ENCODE measurements at regions not wholly inside any gene's neighbourhood (a gene's known extent, or its start where the extent isn't known, plus 50 kb on each side); places are given as distances from the start of the nearest gene placed in this dataset.

DNA sequence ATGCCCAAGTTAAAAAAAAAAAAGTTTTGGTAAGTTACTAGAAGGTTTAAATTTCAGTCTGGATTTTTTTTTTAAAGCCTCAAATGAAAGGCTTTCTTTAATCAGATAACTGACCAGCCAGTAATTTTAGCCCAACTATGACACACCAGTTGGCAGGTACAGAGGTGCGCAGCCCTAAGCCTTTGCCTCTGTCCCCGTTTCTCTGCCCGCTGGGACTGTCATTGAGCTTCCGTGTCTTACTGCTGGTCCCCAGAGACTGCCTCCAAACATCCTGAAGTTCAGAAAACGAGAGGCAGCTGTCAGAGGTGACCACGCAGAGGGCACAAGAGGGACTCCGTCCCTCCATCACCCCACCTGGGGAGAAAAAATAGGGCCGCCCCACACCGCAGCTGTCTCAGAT lies 118.2 kb downstream of the RPS12 start:
- 44% methylated on average over 9 of the region's 9 CpGs for WGBS
- H3K36me3 ChIP-seq: no peaks in the 10 kb centered on the region

DNA sequence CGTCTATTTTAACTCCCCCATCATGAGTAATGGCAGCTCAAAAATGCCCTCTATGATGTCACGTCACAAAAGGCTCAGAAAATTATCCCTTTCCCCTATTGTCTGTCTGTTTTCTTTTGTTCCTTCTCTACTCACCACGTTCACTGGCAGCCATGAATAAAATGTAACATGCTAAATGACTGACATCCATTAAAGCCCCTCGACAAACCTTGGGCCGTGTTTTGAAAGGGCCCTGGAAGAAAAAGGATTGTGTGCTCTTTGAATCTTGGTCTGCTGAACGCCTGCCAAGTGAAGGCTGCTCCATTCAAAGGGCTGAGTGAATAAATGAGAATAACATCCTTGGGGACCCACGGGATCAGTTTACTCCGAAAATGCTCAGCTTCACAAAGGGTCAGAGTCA lies 118.7 kb downstream of the RPS12 start:
- intact Hi-C loops (cut with DNase I): no loop called here
- H3K9me3 ChIP-seq: no peaks in the 10 kb centered on the region
- H3K4me1 ChIP-seq (replicated peaks): peaks cover 4% of the 10 kb centered on the region
- TF ChIP-seq POLR2AphosphoS5 (IDR thresholded peaks at IDR 0.05): no peak
- no peak for TF ChIP-seq POLR2A (IDR thresholded peaks at IDR 0.05)
- TF ChIP-seq, protein P1, sequence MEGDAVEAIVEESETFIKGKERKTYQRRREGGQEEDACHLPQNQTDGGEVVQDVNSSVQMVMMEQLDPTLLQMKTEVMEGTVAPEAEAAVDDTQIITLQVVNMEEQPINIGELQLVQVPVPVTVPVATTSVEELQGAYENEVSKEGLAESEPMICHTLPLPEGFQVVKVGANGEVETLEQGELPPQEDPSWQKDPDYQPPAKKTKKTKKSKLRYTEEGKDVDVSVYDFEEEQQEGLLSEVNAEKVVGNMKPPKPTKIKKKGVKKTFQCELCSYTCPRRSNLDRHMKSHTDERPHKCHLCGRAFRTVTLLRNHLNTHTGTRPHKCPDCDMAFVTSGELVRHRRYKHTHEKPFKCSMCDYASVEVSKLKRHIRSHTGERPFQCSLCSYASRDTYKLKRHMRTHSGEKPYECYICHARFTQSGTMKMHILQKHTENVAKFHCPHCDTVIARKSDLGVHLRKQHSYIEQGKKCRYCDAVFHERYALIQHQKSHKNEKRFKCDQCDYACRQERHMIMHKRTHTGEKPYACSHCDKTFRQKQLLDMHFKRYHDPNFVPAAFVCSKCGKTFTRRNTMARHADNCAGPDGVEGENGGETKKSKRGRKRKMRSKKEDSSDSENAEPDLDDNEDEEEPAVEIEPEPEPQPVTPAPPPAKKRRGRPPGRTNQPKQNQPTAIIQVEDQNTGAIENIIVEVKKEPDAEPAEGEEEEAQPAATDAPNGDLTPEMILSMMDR (IDR thresholded peaks at IDR 0.05): no peak
- no peak overlapping the region for H3K4me3 ChIP-seq
- no peaks in the 10 kb centered on the region for H3K36me3 ChIP-seq
- no peak for DNase-seq (ENCODE audit: low spot score)
- no peak overlapping the region for H3K27ac ChIP-seq
- no peaks in the 10 kb centered on the region for H3K27me3 ChIP-seq (replicated peaks; ENCODE audit: insufficient read depth)
- WGBS: 39% methylated on average over 8 of the region's 8 CpGs

More for the DNA sequence above, 118.2 kb downstream of the RPS12 start:
- H3K4me3 ChIP-seq: no peak overlapping the region
- DNase-seq (ENCODE audit: low spot score): peak; percentile 26
- TF ChIP-seq POLR2A (IDR thresholded peaks at IDR 0.05): no peak
- TF ChIP-seq, protein P1 (IDR thresholded peaks at IDR 0.05): no peak
- no peaks in the 10 kb centered on the region for H3K9me3 ChIP-seq
- H3K27ac ChIP-seq: no peak overlapping the region
- H3K27me3 ChIP-seq (replicated peaks; ENCODE audit: insufficient read depth): no peaks in the 10 kb centered on the region
- H3K4me1 ChIP-seq (replicated peaks): peaks cover 4% of the 10 kb centered on the region
- intact Hi-C loops (cut with DNase I): no loop called here

DNA sequence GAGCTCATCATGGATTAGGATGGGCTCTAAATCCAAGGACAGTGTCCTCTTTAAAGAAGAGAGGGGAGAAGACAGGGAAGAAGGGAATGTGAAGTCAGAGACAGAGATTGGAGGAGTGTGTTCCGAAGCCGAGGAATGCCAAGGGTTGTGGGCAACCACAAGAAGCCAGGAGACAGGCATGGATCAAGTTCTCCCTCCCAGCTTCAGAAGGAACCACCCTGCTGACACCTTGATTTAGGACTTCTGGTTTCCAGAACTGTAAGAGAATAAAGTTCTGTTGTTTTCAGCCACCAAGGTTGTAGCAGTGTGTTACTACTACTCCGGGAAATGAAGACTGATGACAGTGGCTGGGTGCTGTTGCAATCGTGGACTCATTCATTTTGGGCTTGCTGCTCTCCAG lies 120.1 kb downstream of the RPS12 start:
- Histone ChIP-seq H3K4me3 (no peak overlapping the region), H3K9me3 (no peaks in the 10 kb centered on the region), H3K27ac (no peak overlapping the region), H3K4me1 (replicated peaks) (peaks cover 4% of the 10 kb centered on the region), H3K36me3 (no peaks in the 10 kb centered on the region), H3K27me3 (replicated peaks; ENCODE audit: insufficient read depth) (no peaks in the 10 kb centered on the region)
- whole genome bisulfite sequencing: 83% methylated on average over 4 of the region's 4 CpGs
- DNase-seq (ENCODE audit: low spot score): no peak
- TF ChIP-seq, protein P1 (IDR thresholded peaks at IDR 0.05): no peak
- TF ChIP-seq POLR2A (IDR thresholded peaks at IDR 0.05): no peak
- intact Hi-C loops (cut with DNase I): no loop called here

DNA sequence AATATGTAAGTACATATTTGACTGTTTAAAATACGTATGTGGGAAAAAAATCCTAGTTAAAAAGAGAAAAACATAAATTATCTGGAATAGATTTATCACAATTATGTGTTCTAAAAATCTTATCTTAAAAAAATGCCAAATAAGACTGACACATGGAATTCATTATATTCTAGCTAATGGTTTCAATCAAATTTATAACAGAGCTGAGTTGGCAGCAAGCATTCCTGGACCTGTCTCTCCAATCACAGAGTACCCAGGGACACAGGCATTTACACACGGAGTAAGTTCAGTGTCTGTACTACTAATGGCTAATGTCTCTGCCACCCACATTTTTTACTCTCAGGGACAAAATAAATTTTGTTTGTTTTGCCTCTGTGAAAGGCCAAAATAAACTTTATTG lies 122.3 kb downstream of the RPS12 start:
- Histone ChIP-seq H3K27me3 (replicated peaks; ENCODE audit: insufficient read depth) (no peaks in the 10 kb centered on the region), H3K4me3 (no peak overlapping the region), H3K9me3 (no peaks in the 10 kb centered on the region), H3K4me1 (replicated peaks) (peaks cover 4% of the 10 kb centered on the region), H3K27ac (no peak overlapping the region), H3K36me3 (no peaks in the 10 kb centered on the region)
- 76% methylated on average over 2 of the region's 2 CpGs for WGBS
- TF ChIP-seq, protein P1 (IDR thresholded peaks at IDR 0.05): no peak
- TF ChIP-seq POLR2A (IDR thresholded peaks at IDR 0.05) (no peak), POLR2AphosphoS5 (IDR thresholded peaks at IDR 0.05) (no peak)
- DNase-seq (ENCODE audit: low spot score): no peak
- intact Hi-C loops (cut with DNase I): no loop called here

DNA sequence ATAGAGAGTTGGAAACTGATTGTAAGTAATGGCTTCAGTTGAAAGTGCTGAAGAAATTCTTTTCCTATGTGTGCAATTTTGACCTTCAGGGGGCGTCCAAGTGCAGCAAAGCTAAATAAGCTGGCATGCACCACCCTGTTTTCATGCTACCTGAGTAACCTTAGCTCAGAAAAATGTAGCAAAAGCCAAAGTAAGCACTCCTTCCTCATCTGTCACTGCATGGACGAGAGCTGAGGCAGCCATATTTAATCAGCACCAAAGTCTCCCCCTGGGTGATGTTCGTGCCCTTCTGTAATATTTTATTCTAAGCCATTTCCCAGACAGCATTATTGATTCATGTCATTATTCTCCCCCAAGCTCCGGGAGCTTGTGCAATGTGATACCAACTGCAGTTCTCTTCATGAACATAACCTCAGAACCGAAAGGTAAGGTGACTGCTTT lies 123.1 kb downstream of the RPS12 start:
- Histone ChIP-seq H3K27ac (no peak overlapping the region), H3K36me3 (no peaks in the 10 kb centered on the region), H3K27me3 (replicated peaks; ENCODE audit: insufficient read depth) (no peaks in the 10 kb centered on the region), H3K9me3 (no peaks in the 10 kb centered on the region), H3K4me1 (replicated peaks) (peaks cover 3% of the 10 kb centered on the region), H3K4me3 (no peak overlapping the region)
- 28% methylated on average over 5 of the region's 5 CpGs for WGBS
- intact Hi-C loops (cut with DNase I): no loop called here
- DNase-seq (ENCODE audit: low spot score): peak; percentile 50
- TF ChIP-seq, protein P1 (IDR thresholded peaks at IDR 0.05): peak in 3 of 4 experiments; percentile 19 to 42 (median 36)
- no peak for TF ChIP-seq POLR2A (IDR thresholded peaks at IDR 0.05)

Data from prostate gland (tissue), 2 donors.